Astrocyte (in vitro differentiated cells and primary cell): ENCODE measurements at regions not wholly inside any gene's neighbourhood (a gene's known extent, or its start where the extent isn't known, plus 50 kb on each side); places are given as distances from the start of the nearest gene placed in this dataset.
"Not testable (repeated sequence)": the region's sequence is repeated elsewhere in the genome, so short reads cannot be mapped to it uniquely, and the experiment has no call there.

Experiments used
- EZH2 ChIP-seq: IDR thresholded peaks from 2 replicates; pipeline ENCODE4 v1.6.1; 2012; ENCODE audit warnings: mild to moderate bottlenecking, low read length, inconsistent platforms; ENCODE audit not compliant: insufficient read depth
- TF ChIP-seq, protein P1 (sequence below): IDR thresholded peaks from 2 replicates; pipeline ENCODE4 v1.5.1; 2011; ENCODE audit warnings: low read depth, mild to moderate bottlenecking, inconsistent platforms, low read length, moderate library complexity; ENCODE audit not compliant: insufficient read depth

DNA sequence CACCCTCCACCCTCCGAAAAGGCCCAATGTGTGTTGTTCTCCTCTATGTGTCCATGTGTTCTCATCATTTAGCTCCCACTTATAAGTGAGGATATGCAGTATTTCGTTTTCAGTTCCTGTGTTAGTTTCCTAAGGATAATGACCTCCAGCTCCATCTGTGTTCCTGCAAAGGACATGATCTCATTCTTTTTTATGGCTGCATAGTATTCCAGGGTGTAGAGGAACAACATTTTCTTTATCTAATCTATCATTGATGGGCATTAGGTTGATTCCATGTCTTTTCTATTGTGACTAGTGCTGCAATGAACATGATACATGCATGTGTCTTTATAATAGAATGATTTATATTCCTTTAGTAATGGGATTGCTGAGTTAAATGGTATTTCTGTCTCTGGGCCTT, 211.3 kb downstream of the HSD17B3 start:
- not testable (repeated sequence) for TF ChIP-seq EZH2
- TF ChIP-seq, protein P1, sequence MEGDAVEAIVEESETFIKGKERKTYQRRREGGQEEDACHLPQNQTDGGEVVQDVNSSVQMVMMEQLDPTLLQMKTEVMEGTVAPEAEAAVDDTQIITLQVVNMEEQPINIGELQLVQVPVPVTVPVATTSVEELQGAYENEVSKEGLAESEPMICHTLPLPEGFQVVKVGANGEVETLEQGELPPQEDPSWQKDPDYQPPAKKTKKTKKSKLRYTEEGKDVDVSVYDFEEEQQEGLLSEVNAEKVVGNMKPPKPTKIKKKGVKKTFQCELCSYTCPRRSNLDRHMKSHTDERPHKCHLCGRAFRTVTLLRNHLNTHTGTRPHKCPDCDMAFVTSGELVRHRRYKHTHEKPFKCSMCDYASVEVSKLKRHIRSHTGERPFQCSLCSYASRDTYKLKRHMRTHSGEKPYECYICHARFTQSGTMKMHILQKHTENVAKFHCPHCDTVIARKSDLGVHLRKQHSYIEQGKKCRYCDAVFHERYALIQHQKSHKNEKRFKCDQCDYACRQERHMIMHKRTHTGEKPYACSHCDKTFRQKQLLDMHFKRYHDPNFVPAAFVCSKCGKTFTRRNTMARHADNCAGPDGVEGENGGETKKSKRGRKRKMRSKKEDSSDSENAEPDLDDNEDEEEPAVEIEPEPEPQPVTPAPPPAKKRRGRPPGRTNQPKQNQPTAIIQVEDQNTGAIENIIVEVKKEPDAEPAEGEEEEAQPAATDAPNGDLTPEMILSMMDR = not testable (repeated sequence)
